Naive thymus-derived CD8-positive, alpha-beta T cell (primary cell): ENCODE measurements at regions not wholly inside any gene's neighbourhood (a gene's known extent, or its start where the extent isn't known, plus 50 kb on each side); places are given as distances from the start of the nearest gene placed in this dataset.
"Not testable (repeated sequence)": the region's sequence is repeated elsewhere in the genome, so short reads cannot be mapped to it uniquely, and the experiment has no call there.

Source experiments
- ATAC-seq, 2 donors: fragments of 150-1000 bp; cut with Tn5 transposase in 1 of 2; sonication (Bioruptor Pico), chemical (Tn5 transposase) in 1 of 2; 1 replicate in 1 of 2; 2 replicates in 1 of 2; pipeline ENCODE4 v1.10.0; 2021; ENCODE audit warnings: mild to moderate bottlenecking in 2 of 2, moderate library complexity in 2 of 2
- POLR2A ChIA-PET: fragments of 350-600 bp; sonication (Branson Sonifier 250); formaldehyde crosslinking; loops from one replicate; lab custom pipeline; 2021; ENCODE audit warnings: antibody characterized with exemption; lab: Charles Lee
- DNase-seq, 10 donors: peaks; one replicate each; pipeline versions ENCODE4 v3.0.0 to v3.0.0-alpha.2; 2020 to 2022
- H3K27ac Mint-ChIP-seq, 10 donors: one replicate each; pipeline ENCODE4 v1.8.0; 2020 to 2022; ENCODE audit warnings: mild to moderate bottlenecking in 10 of 10, mixed read lengths in 10 of 10, moderate library complexity in 4 of 10, inconsistent platforms in 1 of 10
- H3K27me3 Mint-ChIP-seq, 5 donors: one replicate each; pipeline ENCODE4 v1.8.0; 2021 to 2022; ENCODE audit warnings: mixed read lengths in 5 of 5
- H3K36me3 Mint-ChIP-seq, 3 donors: one replicate each; pipeline ENCODE4 v1.8.0; 2020 to 2022; ENCODE audit warnings: mixed read lengths in 3 of 3, mild to moderate bottlenecking in 2 of 3, inconsistent platforms in 1 of 3
- H3K4me1 Mint-ChIP-seq, 4 donors: one replicate each; pipeline ENCODE4 v1.8.0; 2021 to 2022; ENCODE audit warnings: mixed read lengths in 4 of 4
- H3K4me3 Mint-ChIP-seq, 10 donors: one replicate each; pipeline ENCODE4 v1.8.0; 2020 to 2022; ENCODE audit warnings: mild to moderate bottlenecking in 10 of 10, mixed read lengths in 10 of 10, moderate library complexity in 6 of 10, inconsistent platforms in 1 of 10
- H3K9me3 Mint-ChIP-seq, 9 donors: one replicate each; pipeline ENCODE4 v1.8.0; 2020 to 2022; ENCODE audit warnings: mixed read lengths in 9 of 9, mild to moderate bottlenecking in 3 of 9, inconsistent platforms in 1 of 9, moderate library complexity in 1 of 9

DNA sequence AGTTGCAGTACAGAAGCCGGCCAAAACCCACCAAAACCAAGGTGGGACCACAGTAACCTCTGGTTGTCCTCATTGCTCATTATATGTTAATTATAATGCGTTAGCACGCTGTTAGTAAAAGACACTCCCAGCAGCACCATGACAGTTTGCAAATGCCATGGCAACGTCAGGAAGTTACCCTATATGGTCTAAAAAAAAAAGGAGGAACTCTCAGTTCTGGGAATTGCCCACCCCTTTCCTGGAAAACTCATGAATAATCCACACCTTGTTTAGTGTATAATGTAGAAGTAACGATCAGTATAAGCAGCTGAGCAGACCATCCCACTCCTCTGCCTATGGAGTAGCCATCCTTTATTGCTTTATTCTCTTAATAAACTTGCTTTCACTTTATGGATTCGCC, 148.6 kb upstream of the EXOC2 start:
- DNase-seq = no peak
- Mint-ChIP-seq H3K36me3 (peaks cover 0 to 5% (median 2%) of the 10 kb centered on the region in 3 donors), H3K9me3 (peaks cover 0 to 6% (median 3%) of the 10 kb centered on the region in 9 donors), H3K27me3 (peaks cover 6 to 51% (median 20%) of the 10 kb centered on the region in 5 donors), H3K4me1 (no peaks in the 10 kb centered on the region), H3K4me3 (no peak overlapping the region), H3K27ac (peak overlapping the region in 1 of 10 donors; percentile 30)
- POLR2A ChIA-PET = no interaction called here
- ATAC-seq = no peak

DNA sequence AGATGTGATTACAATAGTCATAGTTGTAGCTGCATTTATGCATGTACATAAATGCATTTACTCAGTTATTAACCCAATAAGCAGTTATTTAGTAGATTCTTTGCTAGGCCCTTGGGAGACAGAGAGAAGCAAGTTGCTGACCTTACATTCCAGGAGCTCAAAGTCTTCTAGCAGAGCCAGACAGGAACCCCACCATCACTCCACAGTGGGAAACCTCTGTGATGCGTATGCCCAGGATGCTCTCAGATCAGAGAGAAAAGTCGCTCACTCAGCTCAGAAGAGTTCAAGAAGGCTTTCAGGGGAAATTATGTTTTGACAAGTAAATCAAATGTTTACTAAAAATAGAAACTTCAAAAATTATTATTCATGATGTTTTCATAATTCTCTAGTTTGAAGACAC, 146.3 kb upstream of the EXOC2 start:
- Mint-ChIP-seq H3K36me3 (peaks cover 0 to 5% (median 2%) of the 10 kb centered on the region in 3 donors), H3K27ac (no peak overlapping the region), H3K9me3 (peaks cover 0 to 8% (median 5%) of the 10 kb centered on the region in 9 donors), H3K4me3 (no peak overlapping the region), H3K27me3 (peaks cover 6 to 32% (median 23%) of the 10 kb centered on the region in 5 donors), H3K4me1 (peaks cover 0 to 7% (median under 1%) of the 10 kb centered on the region in 4 donors)
- ATAC-seq (no peak), DNase-seq (no peak)
- POLR2A ChIA-PET = no interaction called here

DNA sequence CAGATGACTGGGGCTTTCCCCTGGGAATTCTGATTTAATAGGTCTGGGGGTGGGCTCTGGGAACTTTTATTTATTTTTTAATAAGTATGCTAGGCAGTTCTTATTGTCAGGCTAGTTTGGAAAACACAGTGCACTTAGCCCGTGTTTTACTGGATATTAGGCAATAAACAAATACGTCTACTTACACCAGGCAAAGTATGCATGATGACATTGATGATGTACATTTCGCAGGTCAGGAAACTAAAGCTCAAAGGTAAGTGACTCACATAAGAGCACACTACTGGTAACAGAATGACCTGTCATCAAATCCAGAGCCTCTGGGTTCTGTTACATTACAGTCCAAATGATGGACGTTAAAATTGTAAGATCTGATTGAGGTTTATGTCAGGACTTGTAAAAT, 144.4 kb upstream of the EXOC2 start:
- H3K9me3 Mint-ChIP-seq = peaks cover 0 to 16% (median 8%) of the 10 kb centered on the region in 9 donors
- ATAC-seq = no peak
- DNase-seq = no peak
- H3K4me1 Mint-ChIP-seq = peaks cover 0 to 7% (median under 1%) of the 10 kb centered on the region in 4 donors
- POLR2A ChIA-PET = no interaction called here
- H3K4me3 Mint-ChIP-seq = no peak overlapping the region
- peaks cover 0 to 5% (median 2%) of the 10 kb centered on the region in 3 donors for H3K36me3 Mint-ChIP-seq
- H3K27ac Mint-ChIP-seq = no peak overlapping the region
- H3K27me3 Mint-ChIP-seq = peaks cover 6 to 27% (median 18%) of the 10 kb centered on the region in 5 donors

DNA sequence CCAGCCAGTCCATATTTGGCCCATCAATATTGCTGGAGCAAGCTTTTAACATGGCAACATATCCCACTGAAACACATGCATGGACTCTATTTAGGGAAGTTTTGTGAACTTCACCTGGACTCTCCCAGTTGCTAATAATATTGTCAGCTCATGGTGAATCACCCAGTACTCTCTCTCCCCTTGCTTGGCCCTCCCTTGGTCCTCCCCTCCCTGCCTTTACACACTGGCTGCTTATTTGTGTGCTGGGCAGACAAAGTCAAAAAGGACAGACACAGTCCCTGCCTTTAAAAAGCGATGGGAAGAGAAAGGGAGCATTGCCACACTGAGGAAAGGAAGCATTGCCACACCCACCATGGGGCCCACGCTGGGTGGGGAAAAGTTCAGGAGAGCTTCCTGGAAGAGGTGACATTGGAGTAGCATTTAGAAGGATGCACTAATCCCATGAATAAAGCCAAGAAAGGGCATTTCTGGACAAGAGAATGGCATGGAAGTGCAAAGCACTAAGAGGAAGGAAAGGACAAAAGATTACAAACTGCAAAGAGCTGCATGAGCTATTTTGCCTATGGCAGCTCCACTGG, 143.4 kb upstream of the EXOC2 start:
- POLR2A ChIA-PET = no interaction called here
- no peak overlapping the region for H3K4me3 Mint-ChIP-seq
- peaks cover 6 to 16% (median 13%) of the 10 kb centered on the region in 5 donors for H3K27me3 Mint-ChIP-seq
- peaks cover 0 to 16% (median 8%) of the 10 kb centered on the region in 9 donors for H3K9me3 Mint-ChIP-seq
- ATAC-seq (no peak), DNase-seq (no peak)
- no peak overlapping the region for H3K27ac Mint-ChIP-seq
- peaks cover 0 to 5% (median 2%) of the 10 kb centered on the region in 3 donors for H3K36me3 Mint-ChIP-seq
- peaks cover 0 to 7% (median under 1%) of the 10 kb centered on the region in 4 donors for H3K4me1 Mint-ChIP-seq

DNA sequence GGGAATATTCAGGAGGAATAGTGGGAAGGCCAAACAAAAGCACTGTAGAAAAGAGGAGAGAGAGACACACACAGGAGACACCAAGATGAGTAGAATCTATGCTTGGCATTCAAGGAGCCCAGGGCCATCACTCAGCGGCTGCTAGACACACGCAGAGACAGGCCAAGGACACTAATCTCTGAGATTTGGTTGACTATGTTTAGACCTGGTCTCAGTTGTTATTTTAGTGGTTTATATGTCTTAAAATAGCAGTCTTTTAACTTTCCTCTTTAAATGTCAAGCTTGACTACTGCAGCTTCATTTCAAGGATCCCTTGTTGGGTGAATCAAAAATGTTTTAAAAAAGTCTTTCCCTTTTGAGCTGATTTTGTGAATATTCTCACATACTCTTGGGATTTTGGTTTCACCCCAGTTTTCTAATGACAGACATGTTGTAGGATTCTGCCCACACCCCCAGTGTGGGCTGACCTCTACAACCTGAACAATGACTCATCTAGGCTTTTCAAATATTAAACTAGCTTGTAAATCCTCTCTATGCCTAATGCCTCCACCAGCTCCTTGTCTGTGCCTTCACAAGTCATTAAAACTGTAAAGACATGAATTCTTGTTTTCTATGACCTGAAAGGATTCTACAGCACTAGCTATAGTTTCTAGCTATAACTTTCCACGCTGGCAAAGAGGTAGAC, 142.7 kb upstream of the EXOC2 start:
- ATAC-seq (no peak), DNase-seq (no peak)
- H3K4me3 Mint-ChIP-seq = no peak overlapping the region
- H3K36me3 Mint-ChIP-seq = peaks cover 0 to 7% (median 2%) of the 10 kb centered on the region in 3 donors
- peaks cover 0 to 21% (median 8%) of the 10 kb centered on the region in 9 donors for H3K9me3 Mint-ChIP-seq
- H3K4me1 Mint-ChIP-seq = peaks cover 0 to 7% (median under 1%) of the 10 kb centered on the region in 4 donors
- H3K27ac Mint-ChIP-seq = no peak overlapping the region
- POLR2A ChIA-PET = no interaction called here
- peaks cover 5 to 13% (median 9%) of the 10 kb centered on the region in 5 donors for H3K27me3 Mint-ChIP-seq

DNA sequence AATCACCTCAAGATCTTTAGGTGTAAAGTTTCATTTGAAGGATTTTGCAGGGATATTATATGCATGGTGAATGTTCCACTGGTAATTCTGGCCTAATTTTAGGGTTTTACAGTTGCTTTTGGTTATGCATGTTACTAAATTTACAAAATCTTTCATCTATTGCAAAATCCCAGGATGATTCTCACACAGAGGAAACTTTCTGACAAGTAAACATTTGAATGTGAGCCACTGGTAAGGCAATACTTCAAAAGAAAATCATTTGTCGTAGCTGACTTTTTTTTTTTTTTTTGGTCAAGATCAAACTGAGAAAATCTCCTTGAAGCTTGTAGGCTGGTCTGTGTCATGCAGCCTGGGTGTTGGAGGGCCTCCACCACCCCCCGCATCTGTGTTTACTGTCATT, 141.9 kb upstream of the EXOC2 start:
- POLR2A ChIA-PET = no interaction called here
- ATAC-seq (no peak), DNase-seq (no peak)
- Mint-ChIP-seq H3K36me3 (peaks cover 0 to 5% (median 2%) of the 10 kb centered on the region in 3 donors), H3K4me1 (peaks cover 0 to 7% (median under 1%) of the 10 kb centered on the region in 4 donors), H3K27ac (peak overlapping the region in 3 of 10 donors; percentile 29 to 77 (median 40)), H3K9me3 (peaks cover 0 to 26% (median 6%) of the 10 kb centered on the region in 9 donors), H3K27me3 (peaks cover 1 to 8% (median 6%) of the 10 kb centered on the region in 5 donors), H3K4me3 (no peak overlapping the region)

DNA sequence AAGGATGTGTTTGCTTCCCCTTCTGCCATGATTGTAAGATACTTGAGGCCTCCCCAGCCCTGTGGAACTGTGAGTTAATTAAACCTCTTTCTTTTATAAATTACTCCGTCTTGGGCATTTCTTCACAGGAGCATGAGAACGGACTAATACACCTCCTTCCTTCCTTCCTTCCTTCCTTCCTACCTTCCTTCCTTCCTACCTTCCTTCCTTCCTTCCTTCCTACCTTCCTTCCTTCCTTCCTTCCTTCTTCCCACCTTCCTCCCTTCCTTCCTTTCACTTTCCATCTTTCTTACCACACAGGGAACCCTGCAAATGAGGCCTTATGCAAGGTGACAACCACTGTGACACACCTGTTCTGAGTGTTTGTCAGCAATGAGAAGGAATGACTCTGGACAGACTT, 141.3 kb upstream of the EXOC2 start:
- POLR2A ChIA-PET = no interaction called here
- ATAC-seq (no peak), DNase-seq (no peak)
- Mint-ChIP-seq H3K27ac (peak overlapping the region in 7 of 10 donors; percentile 26 to 92 (median 40)), H3K4me3 (no peak overlapping the region), H3K4me1 (peaks cover 0 to 7% (median under 1%) of the 10 kb centered on the region in 4 donors), H3K27me3 (peaks cover 0 to 8% (median 5%) of the 10 kb centered on the region in 5 donors), H3K9me3 (peaks cover 0 to 26% (median 6%) of the 10 kb centered on the region in 9 donors), H3K36me3 (peaks cover 0 to 5% (median 3%) of the 10 kb centered on the region in 3 donors)

DNA sequence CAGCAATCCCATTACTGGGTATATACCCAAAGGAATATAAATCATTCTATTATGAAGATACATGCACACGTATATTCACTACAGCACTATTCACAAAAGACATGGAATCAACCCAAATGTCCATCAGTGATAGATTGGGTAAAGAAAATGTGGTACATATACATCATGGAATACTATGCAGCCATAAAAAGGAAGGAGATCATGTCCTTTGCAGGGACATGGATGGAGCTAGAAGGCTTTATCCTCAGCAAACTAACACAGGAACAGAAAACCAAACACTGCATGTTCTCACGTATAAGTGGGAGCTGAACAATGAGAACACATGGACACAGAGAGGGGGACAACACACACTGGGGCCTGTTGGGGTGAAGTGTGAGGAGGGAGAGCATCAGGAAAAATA, 139.9 kb upstream of the EXOC2 start:
- POLR2A ChIA-PET, H3K27me3 Mint-ChIP-seq, H3K4me3 Mint-ChIP-seq, H3K4me1 Mint-ChIP-seq, DNase-seq, ATAC-seq, H3K27ac Mint-ChIP-seq: not testable (repeated sequence)
- H3K9me3 Mint-ChIP-seq = peaks cover 0 to 26% (median 12%) of the 10 kb centered on the region in 9 donors
- peaks cover 0 to 11% (median 3%) of the 10 kb centered on the region in 3 donors for H3K36me3 Mint-ChIP-seq

DNA sequence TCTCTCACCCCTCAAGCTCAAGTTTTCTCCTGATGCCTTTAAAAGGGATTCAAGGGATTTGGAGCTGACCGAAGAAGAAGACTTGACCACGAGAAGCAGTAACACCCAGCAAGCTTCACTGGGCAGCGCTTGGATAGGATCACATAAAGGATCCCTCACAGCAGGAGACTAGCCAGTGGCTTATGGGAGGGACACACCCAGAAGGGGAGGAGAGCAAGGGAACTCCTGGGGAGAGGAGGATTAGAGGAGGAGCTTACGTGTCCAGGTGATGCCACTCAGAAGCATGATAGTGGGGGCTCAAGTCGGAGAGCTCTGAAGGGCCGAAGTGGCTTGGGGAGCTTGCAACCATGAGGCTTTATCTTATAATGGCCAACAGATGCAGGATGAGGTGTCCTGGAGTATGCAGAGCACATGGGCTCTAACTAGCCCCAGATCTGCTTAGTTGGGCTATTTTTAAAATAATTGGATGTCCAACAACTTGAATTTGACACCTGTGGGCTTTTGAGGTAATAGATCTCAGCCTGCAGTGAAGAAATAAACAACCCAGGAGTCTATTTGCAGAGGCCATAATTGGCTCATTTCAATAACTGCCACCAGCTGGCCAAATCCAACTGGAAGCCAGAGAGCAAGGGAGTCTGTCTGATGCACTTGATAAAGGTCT, 137.9 kb upstream of the EXOC2 start:
- ATAC-seq (no peak), DNase-seq (no peak)
- H3K9me3 Mint-ChIP-seq = peaks cover 3 to 41% (median 17%) of the 10 kb centered on the region in 9 donors
- peaks cover 7 to 21% (median 12%) of the 10 kb centered on the region in 3 donors for H3K36me3 Mint-ChIP-seq
- peaks cover 0 to 6% (median 1%) of the 10 kb centered on the region in 4 donors for H3K4me1 Mint-ChIP-seq
- no peak overlapping the region for H3K4me3 Mint-ChIP-seq
- no peak overlapping the region for H3K27ac Mint-ChIP-seq
- peaks cover 10 to 28% (median 15%) of the 10 kb centered on the region in 5 donors for H3K27me3 Mint-ChIP-seq
- POLR2A ChIA-PET = no interaction called here

DNA sequence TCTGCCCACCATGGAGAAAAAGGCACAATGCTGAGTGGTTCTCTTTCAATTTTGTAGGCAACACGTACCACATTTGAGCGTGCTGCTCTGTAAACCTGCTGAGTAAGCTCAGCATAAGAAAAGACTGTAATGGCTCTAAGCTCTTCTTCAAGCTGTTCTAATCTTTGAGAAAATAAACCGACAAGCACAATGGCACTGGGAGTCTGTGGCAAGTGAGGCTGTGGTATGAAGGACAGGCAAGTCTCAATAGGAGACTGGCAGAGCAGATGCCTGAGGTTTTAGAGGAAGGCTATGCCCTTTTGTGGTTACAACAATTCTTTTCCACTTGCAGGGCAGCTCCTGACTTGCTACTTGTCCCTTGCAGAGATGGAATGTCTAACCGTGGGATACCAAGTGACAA, 136.7 kb upstream of the EXOC2 start:
- DNase-seq = no peak
- POLR2A ChIA-PET = no interaction called here

DNA sequence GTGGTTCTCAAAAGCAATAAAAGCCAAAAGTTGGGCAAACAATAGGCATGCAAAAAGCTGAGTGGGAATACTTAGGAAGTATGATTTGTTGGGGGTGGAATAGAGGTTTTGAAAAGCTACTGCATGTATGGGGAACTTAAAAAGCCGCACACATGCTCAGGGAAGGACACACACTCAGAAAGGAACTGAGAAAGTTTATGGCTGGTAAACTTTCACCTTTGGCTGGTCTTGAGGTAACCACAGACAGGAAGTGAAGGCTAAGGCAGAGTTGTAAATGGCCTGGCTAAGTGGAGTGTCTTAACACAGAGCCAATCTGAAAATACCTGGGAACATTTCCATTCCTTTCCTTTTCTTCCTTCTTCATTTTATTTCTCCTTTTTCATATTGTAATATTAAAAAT, 134.5 kb upstream of the EXOC2 start:
- Mint-ChIP-seq H3K36me3 (peaks cover 9 to 21% (median 21%) of the 10 kb centered on the region in 3 donors), H3K4me3 (no peak overlapping the region), H3K4me1 (peaks cover 0 to 2% (median 0%) of the 10 kb centered on the region in 4 donors), H3K9me3 (peaks cover 3 to 39% (median 17%) of the 10 kb centered on the region in 9 donors), H3K27me3 (peaks cover 15 to 40% (median 19%) of the 10 kb centered on the region in 5 donors), H3K27ac (no peak overlapping the region)
- DNase-seq = no peak
- no peak for ATAC-seq
- POLR2A ChIA-PET = no interaction called here

More for the DNA sequence above, 136.7 kb upstream of the EXOC2 start:
- Mint-ChIP-seq H3K36me3 (peaks cover 9 to 21% (median 18%) of the 10 kb centered on the region in 3 donors), H3K27me3 (peaks cover 11 to 35% (median 19%) of the 10 kb centered on the region in 5 donors), H3K4me3 (no peak overlapping the region), H3K9me3 (peaks cover 3 to 45% (median 20%) of the 10 kb centered on the region in 9 donors), H3K27ac (no peak overlapping the region), H3K4me1 (peaks cover 0 to 3% (median 1%) of the 10 kb centered on the region in 4 donors)
- ATAC-seq = no peak

DNA sequence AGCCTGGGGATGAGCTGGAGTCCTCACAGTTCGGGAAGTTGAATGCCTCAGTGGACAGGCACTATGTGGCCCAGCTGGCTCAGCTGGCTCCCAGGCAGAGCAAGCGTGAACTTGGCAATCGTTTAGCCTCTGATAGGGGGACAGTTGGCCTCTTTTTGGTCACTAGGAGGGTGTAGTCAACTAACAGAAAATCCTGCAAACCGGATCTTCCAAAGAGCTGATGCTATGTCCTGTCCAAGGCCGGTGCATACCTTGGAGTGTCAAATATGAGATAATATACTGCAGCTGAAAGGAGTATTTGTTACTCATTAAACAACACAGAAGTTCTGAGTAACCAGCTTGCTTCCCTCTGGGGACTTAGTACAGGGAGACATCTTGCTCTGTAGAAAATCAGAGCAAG, 126.2 kb upstream of the EXOC2 start:
- POLR2A ChIA-PET = no interaction called here
- H3K27me3 Mint-ChIP-seq = peaks cover 9 to 35% (median 15%) of the 10 kb centered on the region in 5 donors
- no peak overlapping the region for H3K27ac Mint-ChIP-seq
- no peak overlapping the region for H3K4me3 Mint-ChIP-seq
- peaks cover 0 to 2% (median 0%) of the 10 kb centered on the region in 9 donors for H3K9me3 Mint-ChIP-seq
- H3K36me3 Mint-ChIP-seq = no peaks in the 10 kb centered on the region
- DNase-seq = no peak
- H3K4me1 Mint-ChIP-seq = peaks cover 6 to 15% (median 12%) of the 10 kb centered on the region in 4 donors
- no peak for ATAC-seq
